Endothelial cell (in vitro differentiated cells): ENCODE measurements at regions not wholly inside any gene's neighbourhood (a gene's known extent, or its start where the extent isn't known, plus 50 kb on each side); places are given as distances from the start of the nearest gene placed in this dataset.
A peak's percentile ranks its signal among the peaks of the same experiment; 100 is the strongest.
"Not testable (repeated sequence)": the region's sequence is repeated elsewhere in the genome, so short reads cannot be mapped to it uniquely, and the experiment has no call there.

Experiments
- DNase-seq: peaks from one replicate; pipeline ENCODE4 v3.0.0; 2021; ENCODE audit warnings: low spot score
- H3K27ac Mint-ChIP-seq: one replicate; pipeline ENCODE4 v1.8.0; 2021; ENCODE audit warnings: mixed read lengths, inconsistent platforms; ENCODE audit not compliant: unreplicated experiment
- H3K27me3 Mint-ChIP-seq: one replicate; pipeline ENCODE4 v1.8.0; 2021; ENCODE audit warnings: mild to moderate bottlenecking, moderate library complexity, mixed read lengths, inconsistent platforms; ENCODE audit not compliant: unreplicated experiment
- H3K36me3 Mint-ChIP-seq: one replicate; pipeline ENCODE4 v1.8.0; 2021; ENCODE audit warnings: mild to moderate bottlenecking, low read depth, mixed read lengths, inconsistent platforms; ENCODE audit not compliant: unreplicated experiment
- H3K4me1 Mint-ChIP-seq: one replicate; pipeline ENCODE4 v1.8.0; 2021; ENCODE audit warnings: mild to moderate bottlenecking, mixed read lengths, inconsistent platforms; ENCODE audit not compliant: unreplicated experiment
- H3K4me3 Mint-ChIP-seq: one replicate; pipeline ENCODE4 v1.8.0; 2021; ENCODE audit warnings: mild to moderate bottlenecking, mixed read lengths, inconsistent platforms; ENCODE audit not compliant: unreplicated experiment
- H3K9me3 Mint-ChIP-seq: one replicate; pipeline ENCODE4 v1.8.0; 2021; ENCODE audit warnings: mixed read lengths, inconsistent platforms; ENCODE audit not compliant: unreplicated experiment
- TF ChIP-seq, protein P1 (sequence below): fragments of 200-600 bp; sonication (generic); IDR thresholded peaks from one replicate; pipeline ENCODE4 v1.5.0; 2021; ENCODE audit warnings: antibody characterized with exemption; ENCODE audit not compliant: unreplicated experiment

GRCh38 chr17:20852239-20852989 is 190.4 kb downstream of the USP22 start:
- DNase-seq = peak; percentile 48
- H3K4me3 Mint-ChIP-seq = peak overlapping the region; percentile 91
- peaks cover 5% of the 10 kb centered on the region for H3K4me1 Mint-ChIP-seq
- H3K9me3 Mint-ChIP-seq = no peaks in the 10 kb centered on the region
- H3K36me3 Mint-ChIP-seq = no peaks in the 10 kb centered on the region
- TF ChIP-seq, protein P1, sequence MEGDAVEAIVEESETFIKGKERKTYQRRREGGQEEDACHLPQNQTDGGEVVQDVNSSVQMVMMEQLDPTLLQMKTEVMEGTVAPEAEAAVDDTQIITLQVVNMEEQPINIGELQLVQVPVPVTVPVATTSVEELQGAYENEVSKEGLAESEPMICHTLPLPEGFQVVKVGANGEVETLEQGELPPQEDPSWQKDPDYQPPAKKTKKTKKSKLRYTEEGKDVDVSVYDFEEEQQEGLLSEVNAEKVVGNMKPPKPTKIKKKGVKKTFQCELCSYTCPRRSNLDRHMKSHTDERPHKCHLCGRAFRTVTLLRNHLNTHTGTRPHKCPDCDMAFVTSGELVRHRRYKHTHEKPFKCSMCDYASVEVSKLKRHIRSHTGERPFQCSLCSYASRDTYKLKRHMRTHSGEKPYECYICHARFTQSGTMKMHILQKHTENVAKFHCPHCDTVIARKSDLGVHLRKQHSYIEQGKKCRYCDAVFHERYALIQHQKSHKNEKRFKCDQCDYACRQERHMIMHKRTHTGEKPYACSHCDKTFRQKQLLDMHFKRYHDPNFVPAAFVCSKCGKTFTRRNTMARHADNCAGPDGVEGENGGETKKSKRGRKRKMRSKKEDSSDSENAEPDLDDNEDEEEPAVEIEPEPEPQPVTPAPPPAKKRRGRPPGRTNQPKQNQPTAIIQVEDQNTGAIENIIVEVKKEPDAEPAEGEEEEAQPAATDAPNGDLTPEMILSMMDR = no peak
- H3K27ac Mint-ChIP-seq = no peak overlapping the region
- H3K27me3 Mint-ChIP-seq = peaks cover 5% of the 10 kb centered on the region

- DNase-seq = no peak
- Mint-ChIP-seq H3K36me3 (no peaks in the 10 kb centered on the region), H3K9me3 (no peaks in the 10 kb centered on the region), H3K4me1 (peaks cover 5% of the 10 kb centered on the region), H3K27me3 (peaks cover 5% of the 10 kb centered on the region), H3K27ac (no peak overlapping the region), H3K4me3 (peak overlapping the region; percentile 91)
- TF ChIP-seq, protein P1 = no peak
Observed at GRCh38 chr17:20852990-20853370, 189.8 kb downstream of the USP22 start.

DNA sequence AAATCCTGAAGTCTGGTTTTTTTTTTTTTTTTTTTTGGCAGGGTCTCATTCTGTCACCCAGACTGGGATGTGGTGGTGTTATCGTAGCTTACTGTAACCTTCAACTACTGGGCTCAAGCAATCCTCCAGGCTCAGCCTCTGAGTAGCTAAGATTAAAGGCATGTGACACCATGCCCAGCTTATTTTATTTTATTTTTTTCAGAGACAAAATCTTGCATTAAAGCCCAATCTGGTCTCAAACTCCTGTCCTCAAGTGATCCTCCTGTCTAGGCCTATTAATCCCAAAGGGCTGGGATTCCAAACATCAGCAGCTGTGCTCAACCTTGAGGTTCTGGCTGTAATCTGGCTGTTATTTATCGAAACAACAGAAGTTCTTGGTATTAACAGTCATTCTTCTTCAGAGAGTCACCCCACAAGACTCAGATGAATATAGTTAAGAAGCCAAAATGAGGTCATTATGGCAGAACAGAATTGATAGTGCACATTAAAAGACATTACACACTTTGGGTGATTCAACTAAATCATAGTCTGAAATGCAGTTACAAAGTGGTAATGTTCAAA is 186.8 kb downstream of the USP22 start:
- not testable (repeated sequence) for H3K4me1 Mint-ChIP-seq, H3K27ac Mint-ChIP-seq, H3K4me3 Mint-ChIP-seq, H3K9me3 Mint-ChIP-seq, H3K27me3 Mint-ChIP-seq, DNase-seq, H3K36me3 Mint-ChIP-seq

- not testable (repeated sequence) for H3K9me3 Mint-ChIP-seq
Observed at GRCh38 chr17:20866444-20867209, 176.2 kb downstream of the USP22 start.

DNA sequence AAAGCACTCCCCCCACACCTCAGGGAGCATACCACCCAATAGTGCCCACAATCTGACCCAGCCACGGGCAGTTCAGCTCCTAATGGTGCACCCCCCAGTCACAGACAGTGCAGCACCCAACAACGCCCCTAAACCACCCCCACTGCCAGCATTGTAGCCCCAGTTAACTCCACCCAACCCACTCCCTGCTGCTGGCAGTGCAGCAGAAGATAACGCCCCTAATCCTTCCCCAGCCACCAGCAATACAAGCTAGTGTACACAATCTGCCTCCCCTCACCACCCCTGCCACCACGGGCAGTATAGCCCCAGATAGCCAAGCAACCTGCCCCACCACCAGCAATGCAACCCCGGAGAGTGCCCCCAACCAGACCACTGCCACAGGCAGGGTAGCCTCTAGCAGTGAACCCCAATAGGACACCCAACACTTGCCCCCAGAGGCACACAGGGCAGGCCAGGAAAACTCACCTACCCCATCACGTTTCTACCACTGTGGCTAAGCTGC is 175.3 kb downstream of the USP22 start:
- H3K4me3 Mint-ChIP-seq, H3K27me3 Mint-ChIP-seq, DNase-seq, H3K4me1 Mint-ChIP-seq, H3K9me3 Mint-ChIP-seq, H3K27ac Mint-ChIP-seq, H3K36me3 Mint-ChIP-seq: not testable (repeated sequence)

More at GRCh38 chr17:20866444-20867209, 176.2 kb downstream of the USP22 start:
- not testable (repeated sequence) for H3K36me3 Mint-ChIP-seq, H3K4me1 Mint-ChIP-seq, H3K27me3 Mint-ChIP-seq, DNase-seq, H3K27ac Mint-ChIP-seq, H3K4me3 Mint-ChIP-seq

DNA sequence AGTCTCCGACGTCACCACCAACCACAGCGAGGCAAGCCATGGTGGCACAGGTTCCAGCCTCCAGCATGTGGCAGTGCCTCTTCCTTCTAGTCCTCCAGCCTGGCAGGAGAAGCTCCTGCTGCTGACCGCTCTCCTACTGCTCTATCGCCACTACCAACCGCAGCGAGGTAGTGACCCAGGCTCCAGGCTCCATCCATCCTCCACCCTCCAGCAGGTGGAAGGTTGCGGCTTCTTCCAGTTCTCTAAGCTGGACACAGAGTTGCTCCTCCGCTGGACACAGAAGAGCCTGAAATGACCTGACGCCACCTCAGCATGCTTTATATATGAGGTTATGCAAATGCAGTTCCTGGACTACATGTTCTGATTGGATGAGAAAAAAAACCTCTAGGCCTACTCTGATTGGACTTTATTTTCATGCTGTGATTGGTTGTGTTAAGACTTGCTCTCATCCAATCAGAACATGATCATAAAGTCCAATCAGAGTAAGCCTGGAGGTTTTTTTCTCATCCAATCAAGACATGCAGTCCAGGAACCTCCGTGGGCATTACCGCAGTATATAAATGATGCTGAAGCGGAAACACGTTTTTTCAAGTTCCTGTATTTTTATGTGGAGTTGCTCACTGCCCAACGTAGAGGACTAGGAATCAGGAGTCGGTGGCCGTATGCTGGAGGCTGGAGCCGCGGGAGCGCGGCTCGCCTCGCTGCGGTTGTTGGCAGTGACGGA is 174.7 kb downstream of the USP22 start:
- H3K9me3 Mint-ChIP-seq, H3K4me3 Mint-ChIP-seq, H3K4me1 Mint-ChIP-seq, H3K27ac Mint-ChIP-seq, DNase-seq, H3K27me3 Mint-ChIP-seq, H3K36me3 Mint-ChIP-seq: not testable (repeated sequence)

GRCh38 chr17:20868662-20869007 is 174.2 kb downstream of the USP22 start:
- H3K4me3 Mint-ChIP-seq, H3K27ac Mint-ChIP-seq, H3K27me3 Mint-ChIP-seq: not testable (repeated sequence)

DNA sequence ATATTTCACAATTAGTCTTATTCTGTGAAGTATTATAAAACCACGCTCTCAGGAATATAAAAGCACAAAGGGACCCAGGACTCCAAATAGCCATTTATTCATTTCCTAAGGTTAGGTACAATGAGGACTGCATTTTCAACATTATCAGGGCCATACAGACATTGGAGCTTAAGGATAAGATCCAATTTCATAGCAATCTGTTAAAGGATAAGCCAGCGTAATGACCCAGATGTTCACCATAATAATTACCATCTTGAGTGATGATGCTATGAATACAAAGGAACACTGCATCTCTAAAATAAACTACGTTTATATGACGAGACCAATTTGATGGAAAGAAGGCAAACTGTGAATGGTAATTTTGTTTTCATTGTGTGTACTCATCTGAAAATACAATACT is 169.6 kb downstream of the USP22 start:
- not testable (repeated sequence) for H3K9me3 Mint-ChIP-seq, H3K27me3 Mint-ChIP-seq, H3K27ac Mint-ChIP-seq, H3K36me3 Mint-ChIP-seq, H3K4me3 Mint-ChIP-seq, DNase-seq, H3K4me1 Mint-ChIP-seq

More at GRCh38 chr17:20868662-20869007, 174.2 kb downstream of the USP22 start:
- H3K36me3 Mint-ChIP-seq, H3K4me1 Mint-ChIP-seq, H3K9me3 Mint-ChIP-seq, DNase-seq: not testable (repeated sequence)

DNA sequence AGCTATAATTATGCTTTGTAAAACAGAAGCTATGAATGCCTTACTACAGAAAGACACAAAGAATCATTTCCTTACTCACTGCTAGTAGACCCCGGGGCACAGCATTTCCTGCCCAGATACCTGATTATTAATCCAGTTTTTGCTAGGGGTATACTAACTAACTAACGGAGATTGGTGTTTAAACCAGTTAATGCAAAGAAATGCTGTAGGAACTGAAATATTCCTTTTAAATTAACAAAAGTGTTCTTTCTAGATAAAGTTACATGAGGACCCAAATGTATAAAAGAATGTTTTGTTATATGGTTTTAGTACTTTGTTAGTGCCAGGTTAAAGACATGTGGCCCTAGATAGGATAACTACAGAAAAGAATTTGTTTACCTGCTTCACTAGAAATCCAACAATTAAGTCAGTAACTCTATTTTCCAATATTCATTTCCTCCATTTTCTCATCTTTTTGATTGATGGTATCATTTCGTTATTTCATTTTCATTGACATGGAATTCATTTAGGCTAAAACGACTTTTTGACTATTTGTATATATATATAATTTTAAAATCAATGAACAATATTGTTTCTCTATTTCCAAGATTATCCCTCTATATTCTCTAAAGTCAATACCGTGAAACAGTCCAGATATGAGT is 169.0 kb downstream of the USP22 start:
- not testable (repeated sequence) for H3K4me3 Mint-ChIP-seq, H3K9me3 Mint-ChIP-seq, DNase-seq, H3K27me3 Mint-ChIP-seq, H3K27ac Mint-ChIP-seq, H3K36me3 Mint-ChIP-seq, H3K4me1 Mint-ChIP-seq
